Panc1 (cell line): ENCODE measurements at regions not wholly inside any gene's neighbourhood (a gene's known extent, or its start where the extent isn't known, plus 50 kb on each side); places are given as distances from the start of the nearest gene placed in this dataset.

Experiments
- CTCF ChIP-seq: fragments of 450-650 bp; IDR thresholded peaks from 2 replicates; pipeline ENCODE4 v1.5.1; 2017; ENCODE audit warnings: mild to moderate bottlenecking
- POLR2AphosphoS5 ChIP-seq: IDR thresholded peaks from 2 replicates; pipeline ENCODE4 v1.6.1; 2012; ENCODE audit warnings: mild to moderate bottlenecking, low read depth, low read length, moderate library complexity

GRCh38 chr14:36423430-36423829 lies 96.6 kb downstream of the NKX2-1 start:
- TF ChIP-seq CTCF (no peak), POLR2AphosphoS5 (no peak)
